K562 (cell line): ENCODE measurements at regions not wholly inside any gene's neighbourhood (a gene's known extent, or its start where the extent isn't known, plus 50 kb on each side); places are given as distances from the start of the nearest gene placed in this dataset.

Source experiments
- ATAC-seq: fragments of 200-7000 bp; cut with Tn5 transposase; 3 replicates; pipeline ENCODE4 v1.9.1; 2020; ENCODE audit warnings: moderate library complexity
- BruUV-seq: library from RNA; stranded (reverse); fragments of 400-500 nt; replicated peaks from 2 replicates; lab custom pipeline; 2021; lab: Mats Ljungman, UMichigan
- CTCF ChIA-PET: fragments of 300-600 bp; formaldehyde crosslinking; extraction: SDS; loops from one replicate; lab custom pipeline; 2021; ENCODE audit warnings: low intra/inter-chr PET ratio; lab: Yijun Ruan, JAX
- POLR2A ChIA-PET: fragments of 300-600, 350-650 bp; sonication (Branson Sonifier 250); formaldehyde crosslinking; extraction: SDS; loops from one replicate; lab custom pipeline; 2021; ENCODE audit warnings: antibody characterized with exemption, inconsistent platforms; lab: Yijun Ruan, JAX
- DNase-seq, 4 experiments: peaks; one replicate each; pipeline versions ENCODE4 v3.0.0 to v3.0.0-alpha.2; 2011 to 2018; ENCODE audit warnings: low spot score in 3 of 4, mixed read lengths in 3 of 4; ENCODE audit errors: extremely low read depth in 1 of 4
- FAIRE-seq: peaks from 2 replicates; lab custom pipeline; 2011; peaks lifted over from hg19 to GRCh38; lab: Jason Lieb, UNC
- H2AFZ ChIP-seq: 2 replicates; pipeline ENCODE4 v1.6.0; 2011; ENCODE audit warnings: low read depth, low read length, control low read depth, inconsistent platforms
- H3K27ac ChIP-seq: fragments of 200-600 bp; 3 replicates; pipeline ENCODE4 v1.8.0; 2011; ENCODE audit warnings: low read depth, mild to moderate bottlenecking, control low read depth, inconsistent platforms, low read length, moderate library complexity, mixed read lengths; ENCODE audit errors: extremely low read depth
- H3K27me3 ChIP-seq, 2 experiments: fragments of 300-600 bp in 1 of 2; 2 replicates in 1 of 2; 3 replicates in 1 of 2; pipeline versions ENCODE4 v1.6.0 to v1.8.0; 2011; ENCODE audit warnings: inconsistent platforms in 2 of 2, low read length in 2 of 2, mild to moderate bottlenecking in 1 of 2, mixed read lengths in 1 of 2, moderate library complexity in 1 of 2; ENCODE audit not compliant: control insufficient read depth in 2 of 2, insufficient read depth in 2 of 2
- H3K36me3 ChIP-seq: fragments of 300-600 bp; 3 replicates; pipeline ENCODE4 v1.8.0; 2011; ENCODE audit warnings: mild to moderate bottlenecking, low read length, inconsistent platforms; ENCODE audit not compliant: control insufficient read depth, insufficient read depth
- H3K4me1 ChIP-seq, 2 experiments: fragments of 200-600 bp in 1 of 2; replicated peaks in 1 of 2; 2 replicates in 1 of 2; 3 replicates in 1 of 2; pipeline versions ENCODE4 v1.5.1 to v1.8.0; 2011; ENCODE audit warnings: inconsistent platforms in 2 of 2, low read length in 2 of 2, mild to moderate bottlenecking in 1 of 2, mixed read lengths in 1 of 2, moderate library complexity in 1 of 2; ENCODE audit not compliant: control insufficient read depth in 2 of 2, insufficient read depth in 2 of 2
- H3K4me2 ChIP-seq: 2 replicates; pipeline ENCODE4 v1.6.1; 2011; ENCODE audit warnings: low read length, control low read depth, inconsistent platforms, mixed read lengths; ENCODE audit not compliant: insufficient read depth
- H3K4me3 ChIP-seq: fragments of 200-600 bp; sonication (generic), shearing (Covaris generic); 2 replicates; pipeline ENCODE4 v1.5.1; 2016; ENCODE audit warnings: control low read depth, inconsistent platforms
- H3K79me2 ChIP-seq: fragments of 200-600 bp; 3 replicates; pipeline ENCODE4 v1.8.0; 2011; ENCODE audit warnings: low read length, inconsistent platforms; ENCODE audit not compliant: control insufficient read depth, insufficient read depth
- H3K9ac ChIP-seq, 2 experiments: 2 replicates each; pipeline versions ENCODE4 v1.6.0 to v1.6.1; 2011; ENCODE audit warnings: low read depth in 2 of 2, low read length in 2 of 2, control low read depth in 1 of 2, inconsistent platforms in 1 of 2, mild to moderate bottlenecking in 1 of 2, mixed read lengths in 1 of 2; ENCODE audit not compliant: insufficient read depth in 1 of 2
- H3K9me1 ChIP-seq: one replicate; pipeline ENCODE4 v1.6.0; 2011; ENCODE audit warnings: inconsistent platforms, mild to moderate bottlenecking, low read length, moderate library complexity; ENCODE audit not compliant: control insufficient read depth, insufficient read depth
- H3K9me3 ChIP-seq: replicated peaks from 2 replicates; pipeline ENCODE4 v1.5.1; 2011; ENCODE audit warnings: low read depth, low read length, inconsistent platforms; ENCODE audit not compliant: control insufficient read depth, insufficient read depth
- H4K20me1 ChIP-seq: replicated peaks from 2 replicates; pipeline ENCODE4 v1.6.1; 2011; ENCODE audit warnings: low read length, inconsistent platforms, mixed read lengths; ENCODE audit not compliant: control insufficient read depth, insufficient read depth
- BCOR ChIP-seq: fragments of 450-650 bp; IDR thresholded peaks from 2 replicates; pipeline ENCODE4 v1.6.1; 2016
- GMEB1 ChIP-seq: fragments of 250-450 bp; sonication (Bioruptor Pico); IDR thresholded peaks from 2 replicates; pipeline ENCODE4 v1.4.0; 2020; ENCODE audit warnings: mild to moderate bottlenecking
- ILF3 ChIP-seq: fragments of 450-650 bp; IDR thresholded peaks from 2 replicates; pipeline ENCODE4 v1.6.1; 2018; ENCODE audit warnings: antibody characterized with exemption, mild to moderate bottlenecking, moderate library complexity, borderline replicate concordance
- KLF13 ChIP-seq: fragments of 450-650 bp; IDR thresholded peaks from 2 replicates; pipeline ENCODE4 v1.6.1; 2016; ENCODE audit warnings: missing genetic modification characterization, low read depth, mild to moderate bottlenecking, missing compliant biosample characterization, moderate library complexity, borderline replicate concordance
- MCM3 ChIP-seq: fragments of 450-650 bp; IDR thresholded peaks from 2 replicates; pipeline ENCODE4 v1.6.1; 2016
- NFIC ChIP-seq: fragments of 450-650 bp; IDR thresholded peaks from 2 replicates; pipeline ENCODE4 v1.6.1; 2017; ENCODE audit warnings: mild to moderate bottlenecking, inconsistent platforms
- SRSF9 ChIP-seq: fragments of 200-400 bp; formaldehyde crosslinking; IDR thresholded peaks from 2 replicates; pipeline ENCODE4 v1.6.1; 2017; ENCODE audit warnings: low read depth, low read length, borderline replicate concordance
- ZNF707 ChIP-seq: fragments of 250-450 bp; sonication (Bioruptor Pico); conservative IDR thresholded peaks from 2 replicates; pipeline ENCODE4 v1.8.0; 2022; ENCODE audit warnings: inconsistent platforms, mild to moderate bottlenecking, moderate library complexity
- in situ Hi-C: fragments of 300-500 bp; cut with MboI; formaldehyde crosslinking; loops from 4 replicates; pipeline ENCODE4 v1.15.0; 2018; ENCODE audit warnings: inconsistent platforms, mixed read lengths
- intact Hi-C: fragments of 100-400 bp; cut with micrococcal nuclease; formaldehyde crosslinking; loops from 2 replicates; pipeline ENCODE4 v1.14.2; 2022
- TF ChIP-seq, protein P1 (sequence below): fragments of 250-450 bp; sonication (Bioruptor Pico); IDR thresholded peaks from 2 replicates; pipeline ENCODE4 v1.4.0; 2020; ENCODE audit warnings: mild to moderate bottlenecking, moderate library complexity
- TF ChIP-seq, protein P2 (sequence below): fragments of 250-450 bp; sonication (Bioruptor Pico); IDR thresholded peaks from 2 replicates; pipeline ENCODE4 v1.8.0; 2022; ENCODE audit warnings: inconsistent platforms, mild to moderate bottlenecking, moderate library complexity, borderline replicate concordance

- no TSS peak for BruUV-seq
These were observed 1680.3 kb upstream of the PIK3C3 start for GRCh38 chr18:40274618-40275196.

More at GRCh38 chr18:40274618-40275196, 1680.3 kb upstream of the PIK3C3 start:
- Histone ChIP-seq H3K9ac (no peak overlapping the region), H3K79me2 (no peaks in the 10 kb centered on the region), H3K4me3 (no peak overlapping the region), H3K9me1 (no peaks in the 10 kb centered on the region), H3K9me3 (no peaks in the 10 kb centered on the region), H3K4me2 (no peak overlapping the region), H4K20me1 (no peaks in the 10 kb centered on the region), H3K27ac (no peak overlapping the region), H3K4me1 (no peaks in the 10 kb centered on the region), H2AFZ (no peak overlapping the region), H3K36me3 (no peaks in the 10 kb centered on the region), H3K27me3 (no peaks in the 10 kb centered on the region)
- in situ Hi-C loops (no loop called here), intact Hi-C loops (no loop called here)
- POLR2A ChIA-PET = interaction anchor here (0.6 kb wide), 1 partner anchor 1536 kb away, joined by 3 read pairs; no protein-coding TSS in a partner anchor
- ATAC-seq (no peak), DNase-seq (no peak), FAIRE-seq (no peak)
- TF ChIP-seq BCOR = no peak
- no peak for TF ChIP-seq ZNF707
- TF ChIP-seq MCM3 = no peak
- TF ChIP-seq NFIC = no peak
- TF ChIP-seq, protein P1, sequence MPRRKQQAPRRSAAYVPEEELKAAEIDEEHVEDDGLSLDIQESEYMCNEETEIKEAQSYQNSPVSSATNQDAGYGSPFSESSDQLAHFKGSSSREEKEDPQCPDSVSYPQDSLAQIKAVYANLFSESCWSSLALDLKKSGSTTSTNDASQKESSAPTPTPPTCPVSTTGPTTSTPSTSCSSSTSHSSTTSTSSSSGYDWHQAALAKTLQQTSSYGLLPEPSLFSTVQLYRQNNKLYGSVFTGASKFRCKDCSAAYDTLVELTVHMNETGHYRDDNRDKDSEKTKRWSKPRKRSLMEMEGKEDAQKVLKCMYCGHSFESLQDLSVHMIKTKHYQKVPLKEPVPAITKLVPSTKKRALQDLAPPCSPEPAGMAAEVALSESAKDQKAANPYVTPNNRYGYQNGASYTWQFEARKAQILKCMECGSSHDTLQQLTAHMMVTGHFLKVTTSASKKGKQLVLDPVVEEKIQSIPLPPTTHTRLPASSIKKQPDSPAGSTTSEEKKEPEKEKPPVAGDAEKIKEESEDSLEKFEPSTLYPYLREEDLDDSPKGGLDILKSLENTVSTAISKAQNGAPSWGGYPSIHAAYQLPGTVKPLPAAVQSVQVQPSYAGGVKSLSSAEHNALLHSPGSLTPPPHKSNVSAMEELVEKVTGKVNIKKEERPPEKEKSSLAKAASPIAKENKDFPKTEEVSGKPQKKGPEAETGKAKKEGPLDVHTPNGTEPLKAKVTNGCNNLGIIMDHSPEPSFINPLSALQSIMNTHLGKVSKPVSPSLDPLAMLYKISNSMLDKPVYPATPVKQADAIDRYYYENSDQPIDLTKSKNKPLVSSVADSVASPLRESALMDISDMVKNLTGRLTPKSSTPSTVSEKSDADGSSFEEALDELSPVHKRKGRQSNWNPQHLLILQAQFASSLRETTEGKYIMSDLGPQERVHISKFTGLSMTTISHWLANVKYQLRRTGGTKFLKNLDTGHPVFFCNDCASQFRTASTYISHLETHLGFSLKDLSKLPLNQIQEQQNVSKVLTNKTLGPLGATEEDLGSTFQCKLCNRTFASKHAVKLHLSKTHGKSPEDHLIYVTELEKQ (CRISPR knock-in tag) = no peak
- TF ChIP-seq SRSF9 = no peak
- TF ChIP-seq KLF13 (tag) = no peak
- TF ChIP-seq, protein P2, sequence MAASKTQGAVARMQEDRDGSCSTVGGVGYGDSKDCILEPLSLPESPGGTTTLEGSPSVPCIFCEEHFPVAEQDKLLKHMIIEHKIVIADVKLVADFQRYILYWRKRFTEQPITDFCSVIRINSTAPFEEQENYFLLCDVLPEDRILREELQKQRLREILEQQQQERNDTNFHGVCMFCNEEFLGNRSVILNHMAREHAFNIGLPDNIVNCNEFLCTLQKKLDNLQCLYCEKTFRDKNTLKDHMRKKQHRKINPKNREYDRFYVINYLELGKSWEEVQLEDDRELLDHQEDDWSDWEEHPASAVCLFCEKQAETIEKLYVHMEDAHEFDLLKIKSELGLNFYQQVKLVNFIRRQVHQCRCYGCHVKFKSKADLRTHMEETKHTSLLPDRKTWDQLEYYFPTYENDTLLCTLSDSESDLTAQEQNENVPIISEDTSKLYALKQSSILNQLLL (CRISPR knock-in tag) = no peak
- TF ChIP-seq GMEB1 (CRISPR knock-in tag) = no peak
- TF ChIP-seq ILF3 = no peak
- TF ChIP-seq, all 486 proteins: peak for 0
- CTCF ChIA-PET = no interaction called here
